AG04450 (cell line): ENCODE measurements at regions not wholly inside any gene's neighbourhood (a gene's known extent, or its start where the extent isn't known, plus 50 kb on each side); places are given as distances from the start of the nearest gene placed in this dataset.

Experiments used
- CTCF ChIA-PET: fragments of 300-600, 350-600 bp; formaldehyde crosslinking; extraction: SDS; loops from one replicate; lab custom pipeline; 2022; ENCODE audit warnings: antibody characterized with exemption, inconsistent platforms; lab: Charles Lee
- POLR2A ChIA-PET: fragments of 350-600 bp; formaldehyde crosslinking; extraction: SDS; loops from one replicate; lab custom pipeline; 2021; ENCODE audit warnings: antibody characterized with exemption, inconsistent platforms; lab: Yijun Ruan, JAX
- DNase-seq: peaks from one replicate; pipeline ENCODE4 v3.0.0-alpha.2; 2011; ENCODE audit warnings: low read depth, low spot score
- H3K27ac ChIP-seq: one replicate; pipeline ENCODE4 v1.5.1; 2012; ENCODE audit warnings: low read depth, low read length, control low read depth
- H3K27me3 ChIP-seq: one replicate; pipeline ENCODE4 v1.6.0; 2012; ENCODE audit warnings: low read length; ENCODE audit not compliant: control insufficient read depth, insufficient read depth
- H3K4me3 ChIP-seq: 2 replicates; pipeline ENCODE4 v1.5.1; 2011; ENCODE audit warnings: mild to moderate bottlenecking, low read depth, low read length, control low read depth
- H3K9me3 ChIP-seq: 2 replicates; pipeline ENCODE4 v1.5.1; 2012; ENCODE audit warnings: low read length; ENCODE audit not compliant: control insufficient read depth, insufficient read depth
- TF ChIP-seq, protein P1 (sequence below): IDR thresholded peaks from 2 replicates; pipeline ENCODE4 v1.5.1; 2011; ENCODE audit warnings: low read depth, low read length, control low read depth, inconsistent platforms

DNA sequence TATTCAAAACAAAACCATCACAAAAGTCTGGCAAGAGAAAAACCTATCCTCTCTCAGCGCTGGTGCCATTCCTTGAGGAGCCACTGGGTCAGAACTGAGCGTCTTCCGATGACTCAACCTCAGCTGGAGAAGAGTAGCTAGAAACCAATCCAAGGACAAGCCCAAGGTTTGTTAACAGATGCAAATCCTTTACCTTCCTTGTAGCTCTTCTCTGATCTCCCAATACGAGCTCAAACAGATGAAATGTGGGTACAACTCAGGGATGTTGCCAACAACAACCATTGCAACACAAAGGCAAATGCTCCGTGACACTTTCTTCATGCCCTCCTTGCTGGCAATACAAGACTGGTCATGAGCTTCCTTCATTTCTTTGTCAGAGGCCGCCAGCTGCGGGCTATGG is 337.1 kb downstream of the SIPA1L2 start:
- H3K4me3 ChIP-seq: no peak overlapping the region
- TF ChIP-seq, protein P1, sequence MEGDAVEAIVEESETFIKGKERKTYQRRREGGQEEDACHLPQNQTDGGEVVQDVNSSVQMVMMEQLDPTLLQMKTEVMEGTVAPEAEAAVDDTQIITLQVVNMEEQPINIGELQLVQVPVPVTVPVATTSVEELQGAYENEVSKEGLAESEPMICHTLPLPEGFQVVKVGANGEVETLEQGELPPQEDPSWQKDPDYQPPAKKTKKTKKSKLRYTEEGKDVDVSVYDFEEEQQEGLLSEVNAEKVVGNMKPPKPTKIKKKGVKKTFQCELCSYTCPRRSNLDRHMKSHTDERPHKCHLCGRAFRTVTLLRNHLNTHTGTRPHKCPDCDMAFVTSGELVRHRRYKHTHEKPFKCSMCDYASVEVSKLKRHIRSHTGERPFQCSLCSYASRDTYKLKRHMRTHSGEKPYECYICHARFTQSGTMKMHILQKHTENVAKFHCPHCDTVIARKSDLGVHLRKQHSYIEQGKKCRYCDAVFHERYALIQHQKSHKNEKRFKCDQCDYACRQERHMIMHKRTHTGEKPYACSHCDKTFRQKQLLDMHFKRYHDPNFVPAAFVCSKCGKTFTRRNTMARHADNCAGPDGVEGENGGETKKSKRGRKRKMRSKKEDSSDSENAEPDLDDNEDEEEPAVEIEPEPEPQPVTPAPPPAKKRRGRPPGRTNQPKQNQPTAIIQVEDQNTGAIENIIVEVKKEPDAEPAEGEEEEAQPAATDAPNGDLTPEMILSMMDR: no peak
- POLR2A ChIA-PET: no interaction called here
- no peak for DNase-seq
- CTCF ChIA-PET: no interaction called here
- H3K9me3 ChIP-seq: no peaks in the 10 kb centered on the region
- H3K27ac ChIP-seq: no peak overlapping the region
- H3K27me3 ChIP-seq: no peaks in the 10 kb centered on the region

GRCh38 chr1:232292239-232292638 is 337.7 kb downstream of the SIPA1L2 start:
- H3K27ac ChIP-seq: no peak overlapping the region
- no peaks in the 10 kb centered on the region for H3K9me3 ChIP-seq
- ChIA-PET POLR2A (no interaction called here), CTCF (no interaction called here)
- TF ChIP-seq, protein P1: no peak
- no peak for DNase-seq
- no peaks in the 10 kb centered on the region for H3K27me3 ChIP-seq
- no peak overlapping the region for H3K4me3 ChIP-seq

DNA sequence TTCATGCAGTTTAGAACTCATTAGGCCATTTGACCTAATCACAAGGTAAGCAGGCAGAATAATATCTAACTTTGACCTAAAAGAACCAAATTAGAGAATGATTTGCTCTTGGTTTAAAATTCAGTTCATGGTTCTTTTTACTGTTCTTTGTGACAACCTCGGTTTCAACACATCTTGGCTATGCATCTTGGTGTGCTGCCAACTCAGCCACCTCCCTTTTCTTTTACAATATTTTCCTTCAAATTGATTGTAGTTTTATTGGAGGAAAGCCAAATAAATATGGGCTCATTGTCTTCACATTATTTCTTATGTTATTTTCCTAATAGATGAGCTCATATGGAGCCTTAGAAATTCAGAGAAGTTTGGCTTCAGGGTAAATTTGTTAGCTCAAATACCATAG is 338.3 kb downstream of the SIPA1L2 start:
- no peaks in the 10 kb centered on the region for H3K9me3 ChIP-seq
- no peak overlapping the region for H3K27ac ChIP-seq
- ChIA-PET CTCF (interaction anchor here (0.6 kb wide), 1 partner anchor 1524 kb away, joined by 3 read pairs; no protein-coding TSS in a partner anchor), POLR2A (no interaction called here)
- no peak overlapping the region for H3K4me3 ChIP-seq
- TF ChIP-seq, protein P1: no peak
- no peaks in the 10 kb centered on the region for H3K27me3 ChIP-seq
- DNase-seq: no peak

DNA sequence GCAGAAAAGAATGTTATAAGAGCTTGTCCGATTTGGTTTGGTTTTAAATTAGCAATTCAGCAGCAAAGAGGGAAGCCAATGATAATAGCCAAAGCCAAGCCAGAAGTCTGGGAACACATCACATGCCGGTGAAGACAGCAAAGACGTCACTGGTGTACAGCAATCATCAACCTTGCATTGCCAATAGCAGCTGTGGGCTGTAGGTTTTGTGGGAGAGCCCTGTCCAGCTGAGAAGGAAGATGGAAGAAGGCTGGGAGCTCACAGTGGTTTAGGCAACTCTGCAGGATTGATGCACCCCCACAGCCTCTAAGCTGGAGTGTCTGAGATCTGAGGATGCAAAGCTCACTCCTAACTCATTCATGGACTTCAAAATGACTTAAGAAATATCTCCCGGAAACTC is 338.7 kb downstream of the SIPA1L2 start:
- POLR2A ChIA-PET: no interaction called here
- no peak for DNase-seq
- no peak overlapping the region for H3K27ac ChIP-seq
- CTCF ChIA-PET: interaction anchor here (0.6 kb wide), 1 partner anchor 1523 kb away, joined by 3 read pairs; no protein-coding TSS in a partner anchor
- H3K9me3 ChIP-seq: no peaks in the 10 kb centered on the region
- no peak overlapping the region for H3K4me3 ChIP-seq
- no peaks in the 10 kb centered on the region for H3K27me3 ChIP-seq
- TF ChIP-seq, protein P1: no peak

DNA sequence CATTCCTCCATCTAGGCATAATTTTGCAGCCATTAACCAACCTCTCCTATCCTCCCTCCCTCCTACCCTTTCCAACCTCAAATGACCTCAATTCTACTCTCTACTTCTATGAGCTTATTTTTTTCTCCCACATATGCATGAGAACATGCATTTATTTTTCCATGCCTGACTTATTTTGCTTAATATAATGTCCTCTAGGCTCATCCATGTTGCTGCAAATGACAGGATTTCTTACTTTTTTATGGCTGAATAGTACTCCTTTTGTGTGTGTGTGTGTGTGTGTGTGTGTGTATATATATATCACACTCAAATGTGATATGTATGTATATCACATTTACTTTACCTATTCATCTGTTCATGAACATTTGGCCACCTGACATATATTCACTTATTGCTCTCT is 339.4 kb downstream of the SIPA1L2 start:
- Histone ChIP-seq H3K9me3 (no peaks in the 10 kb centered on the region), H3K4me3 (no peak overlapping the region), H3K27me3 (no peaks in the 10 kb centered on the region), H3K27ac (no peak overlapping the region)
- TF ChIP-seq, protein P1: no peak
- no peak for DNase-seq
- ChIA-PET POLR2A (no interaction called here), CTCF (no interaction called here)
